ENCODE measurements at regions not wholly inside any gene's neighbourhood (a gene's known extent, or its start where the extent isn't known, plus 50 kb on each side); places are given as distances from the start of the nearest gene placed in this dataset.
"Not testable (repeated sequence)": the region's sequence is repeated elsewhere in the genome, so short reads cannot be mapped to it uniquely, and the experiment has no call there.

- H3K4me3 ChIP-seq (ENCODE audit: low read depth, low read length) = no peak overlapping the region
- no peak overlapping the region for H3K27ac ChIP-seq (ENCODE audit: low read depth, low read length)
- TF ChIP-seq CTCF (IDR thresholded peaks at IDR 0.05; ENCODE audit: low read depth, low read length) = no peak
- no peak for DNase-seq (ENCODE audit: low read depth, low spot score)
- no peaks in the 10 kb centered on the region for H3K27me3 ChIP-seq (ENCODE audit: control insufficient read depth, insufficient read depth, low read length)
- CTCF ChIA-PET = no interaction called here
- POLR2A ChIA-PET = no interaction called here
- no peaks in the 10 kb centered on the region for H3K9me3 ChIP-seq (ENCODE audit: control insufficient read depth, insufficient read depth, low read length)
These were observed 85.8 kb downstream of the FOXF2 start for GRCh38 chr6:1475174-1475573.

- H3K9me3 ChIP-seq (ENCODE audit: control insufficient read depth, insufficient read depth, low read length) = no peaks in the 10 kb centered on the region
- no peak overlapping the region for H3K4me3 ChIP-seq (ENCODE audit: low read depth, low read length)
- ChIA-PET CTCF (interaction anchor here (1.2 to 1.4 kb wide), 2 partner anchors 47 to 77 kb away, joined by 3 read pairs; no protein-coding TSS in a partner anchor), POLR2A (no interaction called here)
- H3K27ac ChIP-seq (ENCODE audit: low read depth, low read length) = no peak overlapping the region
- no peaks in the 10 kb centered on the region for H3K27me3 ChIP-seq (ENCODE audit: control insufficient read depth, insufficient read depth, low read length)
- TF ChIP-seq CTCF (IDR thresholded peaks at IDR 0.05; ENCODE audit: low read depth, low read length) = 0 out of 2 replicates have a peak, but pooled peaks have one; percentile 19
- no peak for DNase-seq (ENCODE audit: low read depth, low spot score)
These were observed 88.2 kb downstream of the FOXF2 start for GRCh38 chr6:1477432-1478090.

- CTCF ChIA-PET; DNase-seq (ENCODE audit: low read depth, low spot score); H3K4me3 ChIP-seq (ENCODE audit: low read depth, low read length); H3K27ac ChIP-seq (ENCODE audit: low read depth, low read length); H3K9me3 ChIP-seq (ENCODE audit: control insufficient read depth, insufficient read depth, low read length); H3K27me3 ChIP-seq (ENCODE audit: control insufficient read depth, insufficient read depth, low read length); POLR2A ChIA-PET: not testable (repeated sequence)
These were observed 88.9 kb downstream of the FOXF2 start for GRCh38 chr6:1478163-1478826.

GRCh38 chr6:1479095-1479494 lies 89.7 kb downstream of the FOXF2 start:
- POLR2A ChIA-PET = no interaction called here
- peak; percentile 33 for TF ChIP-seq CTCF (IDR thresholded peaks at IDR 0.05; ENCODE audit: low read depth, low read length)
- DNase-seq (ENCODE audit: low read depth, low spot score) = no peak
- H3K9me3 ChIP-seq (ENCODE audit: control insufficient read depth, insufficient read depth, low read length) = no peaks in the 10 kb centered on the region
- H3K4me3 ChIP-seq (ENCODE audit: low read depth, low read length) = no peak overlapping the region
- CTCF ChIA-PET = no interaction called here
- H3K27me3 ChIP-seq (ENCODE audit: control insufficient read depth, insufficient read depth, low read length) = no peaks in the 10 kb centered on the region
- H3K27ac ChIP-seq (ENCODE audit: low read depth, low read length) = no peak overlapping the region

- CTCF ChIA-PET = interaction anchor here (0.6 to 0.9 kb wide), 2 partner anchors 681 to 1028 kb away, joined by 3 read pairs; no protein-coding TSS in a partner anchor
- Histone ChIP-seq H3K4me3 (ENCODE audit: low read depth, low read length) (no peak overlapping the region), H3K9me3 (ENCODE audit: control insufficient read depth, insufficient read depth, low read length) (no peaks in the 10 kb centered on the region), H3K27ac (ENCODE audit: low read depth, low read length) (no peak overlapping the region), H3K27me3 (ENCODE audit: control insufficient read depth, insufficient read depth, low read length) (no peaks in the 10 kb centered on the region)
- no peak for DNase-seq (ENCODE audit: low read depth, low spot score)
- no peak for TF ChIP-seq CTCF (IDR thresholded peaks at IDR 0.05; ENCODE audit: low read depth, low read length)
- POLR2A ChIA-PET = no interaction called here
These were observed 90.3 kb downstream of the FOXF2 start for GRCh38 chr6:1479601-1480221.

Measured in AG04450 (cell line).